HG03097 (cell line): ENCODE measurements at regions not wholly inside any gene's neighbourhood (a gene's known extent, or its start where the extent isn't known, plus 50 kb on each side); places are given as distances from the start of the nearest gene placed in this dataset.

Experiments
- ATAC-seq: cut with Tn5 transposase; IDR thresholded peaks from one replicate; pipeline ENCODE4 v1.9.1; 2021; ENCODE audit not compliant: unreplicated experiment, low FRiP score

DNA sequence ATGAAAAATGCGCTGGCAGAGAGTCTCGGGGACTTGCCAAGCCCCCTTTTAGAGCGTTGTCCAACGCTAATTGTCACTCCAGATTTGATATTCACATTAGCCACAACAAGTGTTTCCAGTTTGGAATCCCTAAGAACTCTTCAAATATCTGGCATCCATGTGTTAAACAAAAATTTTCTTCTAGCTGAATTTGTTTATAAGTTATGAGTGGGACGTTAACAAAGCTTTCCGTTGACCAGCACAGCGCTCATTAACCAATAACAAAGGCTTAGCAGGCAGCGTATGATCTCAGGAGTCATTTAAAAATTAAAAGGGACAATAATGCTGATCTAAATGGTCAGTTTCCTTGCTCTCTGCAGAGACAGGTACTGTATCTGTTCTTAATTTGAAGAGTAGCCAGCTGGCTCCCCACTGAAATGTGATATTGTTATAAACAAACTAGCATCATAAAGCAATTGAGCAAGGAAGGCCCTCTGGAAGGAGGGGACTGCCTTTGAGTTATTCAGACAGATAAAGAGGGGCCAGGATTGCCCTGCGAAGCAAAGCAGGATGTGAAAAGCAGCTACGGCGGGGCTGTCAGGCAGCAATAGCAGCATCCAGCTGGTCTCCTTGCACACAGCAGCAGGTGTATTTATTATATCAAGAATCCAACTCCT, 337.2 kb upstream of the SALL3 start:
- no peak for ATAC-seq

DNA sequence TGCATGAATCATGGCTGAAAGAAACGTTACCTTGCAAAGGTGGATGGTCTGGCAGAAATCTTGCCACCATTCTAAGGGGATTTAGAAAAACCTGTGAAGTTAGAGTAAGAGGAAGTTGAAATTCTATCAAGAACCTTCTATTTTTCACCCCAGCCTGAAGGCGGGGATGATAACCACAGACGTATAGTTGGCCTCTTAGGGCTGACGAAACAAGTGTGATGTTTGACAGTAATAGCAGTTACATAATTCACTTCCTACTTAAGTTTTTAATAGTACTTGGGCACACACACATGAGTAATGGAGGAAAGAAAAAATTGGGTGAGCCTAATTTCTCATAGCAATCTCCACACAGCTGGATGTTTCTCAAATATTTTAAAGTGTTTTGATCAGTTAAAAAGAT, 336.6 kb upstream of the SALL3 start:
- ATAC-seq = no peak

DNA sequence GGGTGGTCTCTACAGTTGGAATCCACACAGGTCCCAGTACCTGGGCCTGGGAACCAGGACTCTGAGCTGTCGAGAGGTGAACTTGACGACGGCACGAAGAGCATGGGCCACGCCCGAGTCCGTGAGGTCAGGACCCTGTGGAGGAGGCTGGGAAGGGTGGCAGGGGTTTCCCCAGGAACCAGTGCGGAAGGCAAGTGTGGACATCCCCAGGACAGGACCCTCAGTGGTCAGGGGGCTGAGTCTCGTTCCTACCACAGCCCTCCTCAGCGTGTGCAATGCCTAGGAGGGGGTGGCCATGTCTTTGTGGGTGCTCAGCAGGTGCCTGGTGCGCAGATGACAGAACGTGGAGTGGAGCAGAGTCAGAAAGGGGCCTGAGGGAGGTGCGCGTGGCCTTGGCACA, 335.6 kb upstream of the SALL3 start:
- ATAC-seq = no peak

DNA sequence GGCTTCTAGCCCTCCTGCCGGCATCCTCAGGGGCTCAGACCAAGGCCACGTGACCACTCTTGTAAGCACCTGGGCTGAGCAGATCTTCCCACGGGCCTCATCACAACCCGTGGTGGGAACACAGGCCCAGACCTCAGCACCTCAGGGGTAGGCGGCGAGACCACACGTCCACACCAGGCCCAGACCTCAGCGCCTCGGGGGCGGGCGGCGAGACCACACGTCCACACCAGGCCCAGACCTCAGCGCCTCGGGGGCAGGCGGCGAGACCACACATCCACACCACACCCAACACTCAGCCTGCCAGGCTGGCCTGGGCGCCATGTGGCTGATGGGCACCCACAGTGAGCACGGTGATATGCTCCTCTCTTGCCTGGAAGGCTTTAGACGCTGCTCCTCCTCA, 334.4 kb upstream of the SALL3 start:
- ATAC-seq = no peak

DNA sequence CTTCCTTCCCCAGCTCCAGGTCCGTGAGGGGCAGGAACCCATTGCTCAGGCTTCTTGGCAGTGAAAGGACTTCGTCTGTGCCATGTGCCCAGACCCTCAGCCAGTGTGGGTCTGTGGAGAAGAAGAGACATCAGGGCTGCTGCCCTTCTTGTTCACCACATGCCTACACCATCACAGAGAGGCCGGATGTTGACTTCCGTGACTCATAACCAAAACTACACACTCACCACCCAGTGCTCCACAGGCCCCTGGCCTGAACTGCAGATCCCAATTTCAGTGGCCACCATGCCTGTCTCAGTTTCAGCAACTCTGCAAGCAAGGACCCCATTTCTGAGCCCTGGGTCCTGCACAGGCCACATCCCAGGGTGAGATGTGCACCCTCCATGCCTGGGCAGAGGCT, 332.6 kb upstream of the SALL3 start:
- no peak for ATAC-seq

DNA sequence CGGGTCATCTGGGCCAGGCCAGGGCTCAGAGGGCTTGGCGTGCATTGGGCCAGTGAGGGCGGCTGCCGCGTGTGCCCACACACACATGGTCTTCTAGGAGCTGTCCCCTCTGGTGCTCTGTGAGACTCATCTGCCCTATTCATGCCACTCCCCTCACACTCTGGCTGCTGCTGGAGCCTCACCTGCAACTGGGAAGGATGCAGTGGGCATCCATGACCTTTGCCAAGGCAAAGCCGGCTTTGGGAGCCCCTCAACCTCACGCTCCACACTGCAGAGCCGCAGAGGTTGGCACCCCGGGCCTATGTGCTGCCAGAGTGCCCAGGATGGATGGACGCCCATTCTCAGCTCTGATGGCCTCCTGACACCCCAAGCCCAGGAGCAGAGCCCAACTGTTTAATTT, 330.2 kb upstream of the SALL3 start:
- ATAC-seq = no peak

DNA sequence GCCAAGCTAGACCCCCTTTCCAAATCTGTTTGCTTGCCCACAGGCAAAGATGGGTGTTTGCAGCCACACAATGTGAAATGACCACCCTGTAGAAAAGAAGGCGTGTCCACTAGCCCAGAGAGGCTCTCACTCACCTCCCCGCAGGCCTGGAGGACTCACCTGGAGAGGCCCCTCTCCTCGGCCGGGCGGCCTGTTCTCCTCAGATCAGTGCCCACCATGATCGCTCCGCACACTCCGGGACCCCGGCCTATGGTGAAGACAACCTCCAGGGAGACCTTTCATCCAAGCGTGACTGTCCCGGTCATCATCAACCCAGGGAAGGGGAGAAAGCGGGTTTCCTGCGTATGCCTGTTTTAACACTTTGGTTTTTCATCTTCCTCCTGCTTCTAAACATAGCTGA, 328.7 kb upstream of the SALL3 start:
- no peak for ATAC-seq

DNA sequence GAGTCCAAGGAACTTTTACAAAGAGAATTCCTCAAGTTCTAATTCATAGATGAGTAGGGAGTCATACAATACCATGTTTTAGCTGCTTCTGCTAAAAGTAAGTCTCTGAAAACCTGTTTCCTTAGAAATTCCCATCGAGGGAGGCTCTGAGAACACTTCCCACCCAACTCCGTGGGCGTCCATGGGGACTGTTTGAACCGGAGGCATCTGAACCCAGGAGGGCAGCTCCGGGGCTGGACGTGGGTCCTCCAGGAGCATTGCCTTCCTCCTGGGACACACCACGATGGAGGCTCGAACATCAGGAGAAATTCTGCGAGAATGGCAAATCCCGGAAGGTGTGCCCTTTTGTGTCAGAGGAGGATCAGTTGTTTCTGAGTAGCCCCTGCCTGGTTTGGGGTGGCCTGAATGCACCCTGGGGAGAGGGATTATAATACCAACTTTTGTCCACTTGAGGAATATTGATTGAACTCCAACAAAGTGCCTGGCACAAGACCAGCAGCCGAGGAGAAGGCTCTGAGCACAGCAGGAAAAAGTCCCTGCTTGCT, 327.5 kb upstream of the SALL3 start:
- ATAC-seq = no peak

DNA sequence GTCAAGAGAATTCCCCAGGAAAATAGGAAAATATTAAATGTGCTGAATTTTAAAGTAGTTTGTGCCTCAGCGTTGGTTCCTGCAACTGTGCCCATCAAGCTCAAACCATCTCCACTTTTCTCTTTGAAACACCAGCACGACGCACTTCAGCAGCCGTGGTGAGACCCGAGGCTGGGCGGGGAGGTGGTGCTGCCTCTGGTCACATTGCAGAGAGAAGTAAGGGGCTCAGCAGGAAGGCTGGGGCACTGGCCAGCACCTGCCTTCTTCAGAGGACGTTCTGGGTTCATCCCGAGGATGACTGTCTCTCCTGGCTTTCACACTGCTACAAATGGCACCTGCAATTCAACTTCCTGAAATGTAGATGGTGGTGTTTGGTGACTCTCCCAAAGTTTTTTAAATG, 323.7 kb upstream of the SALL3 start:
- ATAC-seq = no peak

DNA sequence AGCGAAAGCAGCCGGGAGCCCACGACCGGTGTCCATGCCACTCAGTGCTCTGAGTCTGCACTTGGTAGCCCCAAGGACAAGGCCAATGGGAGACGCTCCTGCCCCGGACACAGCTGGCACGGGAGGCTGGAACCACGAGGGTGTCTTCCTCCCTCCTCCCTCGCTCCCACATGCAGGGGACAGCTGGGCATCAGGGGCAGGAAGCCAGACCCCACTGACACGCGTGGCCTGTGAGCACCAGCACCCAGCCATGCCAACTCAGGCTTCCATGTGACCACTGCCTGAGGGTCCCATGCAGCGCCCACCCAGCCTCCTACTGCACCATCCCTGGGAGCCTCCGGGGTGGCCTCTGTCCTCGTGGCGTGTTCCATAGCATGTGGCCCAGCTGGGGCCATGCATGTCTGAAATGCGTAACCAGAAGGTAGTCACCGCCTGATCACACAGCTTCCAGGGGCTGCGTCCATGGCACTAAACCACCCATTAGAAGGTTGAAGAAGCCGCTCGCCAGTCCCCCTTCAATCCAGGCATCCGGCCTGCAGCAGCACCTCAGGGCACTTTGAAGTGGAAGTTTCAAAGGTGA, 323.2 kb upstream of the SALL3 start:
- no peak for ATAC-seq

DNA sequence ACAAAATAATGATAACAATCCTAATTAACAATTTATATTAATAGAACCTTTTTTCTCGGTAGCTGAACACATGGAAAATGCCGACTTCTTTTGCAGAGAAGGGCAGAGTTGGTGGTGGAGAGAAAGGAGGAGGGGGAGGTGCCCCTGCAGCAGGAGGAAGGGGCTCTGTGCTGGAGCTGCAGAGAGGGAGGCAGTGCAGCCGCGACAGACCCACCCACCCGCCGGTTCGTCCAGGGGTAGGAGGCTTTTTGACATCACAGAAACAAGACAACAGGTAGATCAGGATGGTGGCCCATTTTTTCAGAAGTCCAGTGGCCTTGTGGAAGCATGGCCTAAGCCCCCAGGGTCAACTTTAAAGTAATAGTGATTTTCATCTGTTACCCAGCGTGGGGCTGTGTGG, 321.1 kb upstream of the SALL3 start:
- no peak for ATAC-seq

DNA sequence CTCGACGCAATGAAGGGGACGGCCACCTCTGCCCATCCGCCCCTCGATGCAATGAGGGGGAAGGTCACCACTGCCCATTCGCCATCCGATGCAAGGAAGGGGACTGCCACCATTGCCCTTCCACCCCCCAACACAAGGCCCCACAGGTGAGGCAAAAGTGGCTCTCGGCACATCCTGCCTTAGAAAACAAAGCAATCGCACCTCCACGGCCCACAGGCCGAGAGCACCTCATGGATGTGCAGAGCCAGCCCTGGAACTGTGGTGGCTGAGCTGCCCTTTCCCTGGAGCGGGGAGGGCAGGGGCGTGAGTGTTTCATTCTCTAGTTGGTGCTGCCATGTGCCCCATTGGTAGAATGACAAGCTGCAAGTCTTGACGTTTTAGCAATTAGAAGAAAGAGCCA, 320.6 kb upstream of the SALL3 start:
- ATAC-seq = no peak

DNA sequence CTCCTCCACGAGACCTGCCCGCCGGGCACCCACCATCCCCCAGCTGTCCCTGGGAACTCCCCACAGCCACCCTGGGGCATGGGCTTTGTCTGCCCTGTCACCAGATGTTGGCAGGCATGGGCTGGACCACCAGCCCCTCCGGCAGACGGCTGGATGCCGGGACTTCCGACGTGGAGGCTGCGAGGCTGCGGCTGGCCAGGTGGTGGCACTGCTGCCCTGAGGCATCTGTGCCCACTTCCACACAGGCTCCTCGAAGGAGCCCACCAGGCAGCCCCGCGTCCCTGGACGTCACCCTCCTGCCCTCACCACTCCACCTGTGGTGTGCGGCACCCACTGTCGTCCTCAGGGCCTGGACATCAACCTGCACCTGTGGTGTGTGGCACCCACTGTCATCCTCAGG, 319.9 kb upstream of the SALL3 start:
- ATAC-seq = no peak

DNA sequence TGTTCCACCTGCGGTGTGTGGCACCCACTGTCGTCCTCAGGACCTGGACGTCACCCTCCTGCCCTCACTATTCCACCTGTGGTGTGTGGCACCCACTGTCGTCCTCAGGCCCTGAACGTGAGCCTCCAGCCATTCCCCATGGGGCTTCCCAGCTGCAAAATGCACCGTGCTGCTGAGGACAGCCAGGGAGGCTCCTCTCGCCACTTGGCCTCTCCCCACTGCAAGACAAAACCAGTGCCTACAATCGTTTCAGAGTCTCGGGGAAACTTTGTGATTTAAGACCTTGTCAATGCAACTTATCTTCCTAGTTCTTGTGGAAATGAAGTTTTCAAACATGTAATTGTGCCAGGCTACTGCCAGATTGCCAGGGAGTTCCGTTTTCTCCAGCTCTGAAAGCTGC, 319.3 kb upstream of the SALL3 start:
- no peak for ATAC-seq

DNA sequence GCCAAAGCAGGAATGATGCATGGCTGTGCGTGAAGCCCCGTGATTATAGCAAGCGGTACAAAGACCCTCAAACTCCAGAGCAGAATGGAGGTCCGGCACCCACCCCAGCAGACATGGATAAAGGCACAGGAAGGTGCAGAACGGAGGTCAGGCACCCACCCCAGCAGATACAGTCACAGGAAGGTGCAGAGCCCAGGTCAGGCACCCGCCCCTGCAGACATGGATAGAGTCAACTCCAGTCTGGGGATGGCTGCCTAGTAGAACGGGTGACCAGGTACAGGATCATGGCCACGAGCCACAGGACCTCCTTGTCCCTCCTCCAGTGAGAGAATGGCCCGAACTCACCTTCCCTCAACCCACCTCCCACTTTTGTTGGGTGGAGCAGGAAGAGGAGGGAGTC, 318.3 kb upstream of the SALL3 start:
- no peak for ATAC-seq

DNA sequence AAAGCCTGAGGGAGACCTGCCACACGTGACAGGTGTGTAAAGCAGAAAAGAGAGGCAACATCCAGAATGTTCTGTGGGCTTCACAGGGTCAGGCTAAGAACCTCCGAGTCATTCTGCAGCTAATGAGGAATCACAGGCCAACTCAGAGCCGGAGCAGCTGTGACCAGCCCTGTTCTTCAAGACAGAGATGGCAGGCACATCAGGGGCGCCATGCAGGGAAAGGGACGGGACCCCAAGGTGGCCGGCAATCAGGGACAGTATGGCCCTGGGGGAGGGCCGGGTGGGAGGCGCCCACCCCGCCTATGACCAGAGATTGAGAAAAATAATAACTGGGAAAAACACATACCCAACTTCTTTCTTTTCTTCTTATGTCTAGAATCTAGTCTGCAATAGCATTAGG, 316.7 kb upstream of the SALL3 start:
- ATAC-seq = no peak

DNA sequence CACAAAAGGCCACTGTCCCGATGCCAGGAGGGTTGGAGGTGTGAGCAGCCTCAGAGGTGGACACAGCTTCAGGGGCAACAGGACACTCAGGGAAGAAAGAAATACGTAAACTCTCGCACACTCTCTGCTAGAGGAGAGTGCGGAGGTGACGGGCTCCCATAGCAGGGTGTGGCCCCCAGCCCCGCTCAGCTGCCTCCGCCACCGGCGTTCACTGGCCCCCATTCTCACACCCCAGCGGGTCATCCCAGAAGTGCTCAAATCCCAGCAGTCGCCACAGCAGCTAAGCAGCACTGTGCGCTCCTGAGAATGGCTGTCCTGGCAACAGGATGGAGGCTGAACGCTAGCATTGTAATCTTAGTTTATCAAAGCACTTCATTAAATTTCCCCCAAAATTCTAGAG, 315.6 kb upstream of the SALL3 start:
- no peak for ATAC-seq

DNA sequence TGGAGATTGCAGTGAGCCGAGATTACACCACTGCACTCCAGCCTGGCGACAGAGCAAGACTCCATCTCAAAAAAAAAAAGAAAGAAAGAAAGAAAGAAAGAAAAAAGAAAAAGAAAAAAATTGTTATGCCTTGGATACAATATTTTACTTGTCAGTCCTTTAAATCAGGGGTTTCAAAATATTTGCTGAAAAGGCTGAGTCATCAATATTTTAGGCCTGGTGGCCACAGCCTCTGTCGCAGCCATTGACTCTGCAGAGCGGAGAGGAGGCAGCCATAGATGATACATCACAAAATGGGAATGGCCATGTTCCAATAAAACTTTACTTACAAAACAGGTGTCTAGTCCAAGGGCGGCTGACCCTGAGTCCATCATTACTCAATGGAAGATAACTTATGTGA, 314.8 kb upstream of the SALL3 start:
- no peak for ATAC-seq

DNA sequence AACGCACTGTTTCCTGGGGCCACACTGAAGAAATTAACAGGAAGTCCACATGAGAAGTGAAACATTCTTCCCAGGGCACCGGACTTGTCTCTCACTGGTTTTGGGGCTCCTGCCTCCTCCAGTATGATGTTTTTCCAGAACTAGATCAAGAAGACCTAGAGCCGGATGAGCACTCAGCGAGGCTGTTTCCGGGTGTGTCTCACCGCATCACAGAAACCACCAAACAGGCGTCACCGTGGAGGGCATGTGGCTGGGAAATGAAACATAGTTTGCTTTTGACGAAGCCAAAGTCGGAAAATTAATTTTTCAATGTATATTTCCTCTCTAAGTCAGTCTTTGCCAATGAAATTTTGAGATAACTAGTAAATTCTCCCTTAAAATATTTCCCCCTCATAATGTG, 314.0 kb upstream of the SALL3 start:
- no peak for ATAC-seq

DNA sequence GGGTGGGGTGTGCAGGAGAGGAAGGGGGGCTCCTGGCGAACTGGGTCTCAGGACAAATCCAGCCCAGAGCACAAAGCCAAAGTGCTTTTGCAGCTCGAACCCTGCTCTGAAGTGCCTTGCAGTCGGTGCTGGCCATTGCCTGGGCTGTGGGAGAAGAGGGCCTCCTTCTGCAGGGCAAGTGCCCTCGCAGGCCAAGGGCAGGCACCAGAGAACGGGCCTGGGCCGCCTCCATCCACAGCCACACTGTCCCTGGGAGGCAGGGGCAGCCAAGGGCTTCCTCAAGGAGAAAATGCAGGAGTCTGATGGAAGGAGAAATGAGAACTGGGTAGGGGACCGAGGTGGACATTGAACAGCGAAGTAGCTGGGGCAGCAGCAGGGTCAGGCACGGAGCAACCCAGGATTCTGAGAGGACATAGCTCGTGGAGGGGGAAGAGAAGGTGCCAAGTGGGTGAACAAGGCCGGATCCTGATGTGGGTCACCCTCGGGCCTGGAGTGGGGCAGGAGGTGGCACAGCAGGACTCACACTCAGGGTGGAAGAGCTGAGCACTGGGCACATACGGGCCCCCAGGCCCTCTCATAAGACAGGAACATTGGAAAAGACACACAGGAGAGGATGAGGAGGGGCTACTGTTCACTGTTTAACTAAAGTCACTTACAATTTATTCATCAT, 312.8 kb upstream of the SALL3 start:
- no peak for ATAC-seq

DNA sequence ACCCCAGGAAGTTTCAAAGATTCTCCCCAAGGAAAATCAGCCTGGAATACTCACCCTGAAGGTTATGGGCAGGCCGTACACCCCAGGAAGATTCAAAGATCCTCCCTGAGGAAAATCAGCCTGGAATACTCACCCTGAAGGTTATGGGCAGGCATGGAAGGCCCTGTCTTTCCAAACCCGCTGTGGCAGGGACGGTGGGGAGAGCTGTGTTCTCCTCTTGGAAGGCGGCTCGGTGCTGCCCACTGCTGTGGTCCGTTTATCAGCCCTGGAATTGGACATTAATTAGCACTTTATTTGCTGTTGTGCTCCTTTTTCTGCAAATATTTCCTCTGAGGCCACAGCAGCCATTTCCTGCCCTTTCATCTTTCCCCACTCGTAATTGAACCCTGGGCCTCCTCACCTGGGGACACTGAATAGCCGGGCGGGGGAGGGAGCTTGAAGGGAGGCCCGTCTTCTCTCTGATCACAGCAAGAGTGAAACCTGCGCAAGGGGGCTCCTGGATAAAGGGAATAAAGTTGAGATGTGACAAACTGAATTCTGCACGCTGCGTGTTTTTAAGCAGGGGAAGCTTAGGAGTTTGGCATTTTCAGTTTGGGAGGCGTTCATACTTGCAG, 308.7 kb upstream of the SALL3 start:
- no peak for ATAC-seq

DNA sequence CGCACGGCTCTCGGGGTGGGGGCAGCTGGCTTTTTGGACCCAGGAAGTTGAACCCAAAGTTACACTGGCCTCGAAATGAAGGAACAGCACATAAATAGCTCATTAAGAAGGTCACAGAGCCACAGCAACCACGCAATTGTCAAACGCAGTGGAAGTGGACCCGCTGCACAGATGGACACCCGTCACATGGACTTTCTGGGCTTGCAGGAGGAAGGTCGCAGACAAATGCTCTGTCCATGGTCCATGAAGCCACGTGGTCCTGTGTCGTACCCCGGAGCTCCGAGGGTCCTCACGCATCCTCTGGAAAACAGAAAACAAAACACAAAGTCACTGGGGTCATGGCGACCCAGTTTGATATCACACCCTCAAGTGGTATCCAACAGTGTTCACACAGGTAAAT, 308.1 kb upstream of the SALL3 start:
- ATAC-seq = no peak
